ENCODE measurements at regions not wholly inside any gene's neighbourhood (a gene's known extent, or its start where the extent isn't known, plus 50 kb on each side); places are given as distances from the start of the nearest gene placed in this dataset.

DNA sequence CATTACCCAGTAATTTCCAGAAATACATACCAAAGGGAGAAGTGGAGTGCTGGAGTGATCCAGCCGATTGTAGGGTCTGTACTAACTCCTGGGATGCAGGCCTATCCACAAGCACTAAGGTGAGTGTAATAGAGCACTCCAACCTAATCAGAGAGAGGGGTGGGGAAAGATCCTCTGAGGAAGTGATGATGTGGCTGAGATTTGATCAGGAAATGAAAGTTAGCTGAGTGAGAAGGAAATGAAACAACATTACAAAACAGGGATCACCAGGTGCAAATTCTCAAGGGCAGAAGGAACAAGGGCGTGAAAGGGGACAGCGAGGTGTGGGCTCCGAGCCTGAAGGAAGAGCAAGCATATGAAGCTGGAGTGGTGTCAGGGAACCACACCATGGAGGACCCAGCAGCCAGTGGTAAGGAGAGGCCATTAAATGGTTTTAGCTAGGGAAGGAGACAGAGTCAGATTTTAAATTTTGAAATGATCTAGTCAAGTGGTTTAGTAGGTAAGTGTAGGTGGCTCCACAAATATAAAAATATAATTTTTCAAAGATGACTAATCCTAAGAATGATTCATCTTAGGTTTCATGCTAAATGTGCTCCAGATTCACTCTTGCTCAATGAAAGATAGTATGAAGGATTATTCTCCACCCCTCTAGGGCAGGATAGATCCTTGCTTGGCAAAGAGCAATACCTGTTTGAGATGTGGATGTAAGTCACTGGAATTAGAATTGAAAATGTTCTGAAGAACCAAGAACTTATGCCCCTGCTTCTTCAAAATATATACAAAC is 348.7 kb downstream of the TBL1XR1 start:
- TF ChIP-seq, protein P1, sequence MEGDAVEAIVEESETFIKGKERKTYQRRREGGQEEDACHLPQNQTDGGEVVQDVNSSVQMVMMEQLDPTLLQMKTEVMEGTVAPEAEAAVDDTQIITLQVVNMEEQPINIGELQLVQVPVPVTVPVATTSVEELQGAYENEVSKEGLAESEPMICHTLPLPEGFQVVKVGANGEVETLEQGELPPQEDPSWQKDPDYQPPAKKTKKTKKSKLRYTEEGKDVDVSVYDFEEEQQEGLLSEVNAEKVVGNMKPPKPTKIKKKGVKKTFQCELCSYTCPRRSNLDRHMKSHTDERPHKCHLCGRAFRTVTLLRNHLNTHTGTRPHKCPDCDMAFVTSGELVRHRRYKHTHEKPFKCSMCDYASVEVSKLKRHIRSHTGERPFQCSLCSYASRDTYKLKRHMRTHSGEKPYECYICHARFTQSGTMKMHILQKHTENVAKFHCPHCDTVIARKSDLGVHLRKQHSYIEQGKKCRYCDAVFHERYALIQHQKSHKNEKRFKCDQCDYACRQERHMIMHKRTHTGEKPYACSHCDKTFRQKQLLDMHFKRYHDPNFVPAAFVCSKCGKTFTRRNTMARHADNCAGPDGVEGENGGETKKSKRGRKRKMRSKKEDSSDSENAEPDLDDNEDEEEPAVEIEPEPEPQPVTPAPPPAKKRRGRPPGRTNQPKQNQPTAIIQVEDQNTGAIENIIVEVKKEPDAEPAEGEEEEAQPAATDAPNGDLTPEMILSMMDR (IDR thresholded peaks at IDR 0.05): no peak
- no peak for TF ChIP-seq POLR2A (IDR thresholded peaks at IDR 0.05)

Measured in Peyer's patch (tissue), 4 donors.